Neural progenitor cell (in vitro differentiated cells): ENCODE measurements at regions not wholly inside any gene's neighbourhood (a gene's known extent, or its start where the extent isn't known, plus 50 kb on each side); places are given as distances from the start of the nearest gene placed in this dataset.

Experiments used
- CTCF ChIP-seq: fragments of 200-600 bp; sonication (generic); IDR thresholded peaks from 2 replicates; pipeline ENCODE4 v1.5.1; 2017; ENCODE audit warnings: antibody characterized with exemption, mild to moderate bottlenecking
- EZH2 ChIP-seq: fragments of 200-600 bp; sonication (generic); IDR thresholded peaks from 2 replicates; pipeline ENCODE4 v1.6.1; 2017; ENCODE audit warnings: antibody characterized with exemption, mild to moderate bottlenecking, moderate library complexity
- EZH2phosphoT487 ChIP-seq: fragments of 200-600 bp; sonication (generic); IDR thresholded peaks from 2 replicates; pipeline ENCODE4 v1.6.1; 2017; ENCODE audit warnings: antibody characterized with exemption

- TF ChIP-seq CTCF (no peak), EZH2 (no peak), EZH2phosphoT487 (no peak)
Measured at GRCh38 chr4:64016893-64017292, 392.4 kb downstream of the TECRL start.
